Skin epidermis (tissue), 12 donors: ENCODE measurements at regions not wholly inside any gene's neighbourhood (a gene's known extent, or its start where the extent isn't known, plus 50 kb on each side); places are given as distances from the start of the nearest gene placed in this dataset.

Source experiments
- H3K27ac ChIP-seq, 21 experiments: fragments of 200-600 bp; sonication (generic) in 11 of 21; one replicate each; pipeline ENCODE4 v1.5.0; 2020; ENCODE audit warnings: mild to moderate bottlenecking in 3 of 21, inconsistent platforms in 2 of 21, moderate library complexity in 2 of 21
- H3K4me3 ChIP-seq, 7 experiments: fragments of 200-600 bp; sonication (generic) in 2 of 7; one replicate each; pipeline ENCODE4 v1.5.0; 2020; ENCODE audit warnings: inconsistent platforms in 2 of 7, mild to moderate bottlenecking in 2 of 7, moderate library complexity in 1 of 7

GRCh38 chr6:145469021-145469420, 266.3 kb downstream of the EPM2A start:
- Histone ChIP-seq H3K27ac (no peak overlapping the region), H3K4me3 (no peak overlapping the region)

DNA sequence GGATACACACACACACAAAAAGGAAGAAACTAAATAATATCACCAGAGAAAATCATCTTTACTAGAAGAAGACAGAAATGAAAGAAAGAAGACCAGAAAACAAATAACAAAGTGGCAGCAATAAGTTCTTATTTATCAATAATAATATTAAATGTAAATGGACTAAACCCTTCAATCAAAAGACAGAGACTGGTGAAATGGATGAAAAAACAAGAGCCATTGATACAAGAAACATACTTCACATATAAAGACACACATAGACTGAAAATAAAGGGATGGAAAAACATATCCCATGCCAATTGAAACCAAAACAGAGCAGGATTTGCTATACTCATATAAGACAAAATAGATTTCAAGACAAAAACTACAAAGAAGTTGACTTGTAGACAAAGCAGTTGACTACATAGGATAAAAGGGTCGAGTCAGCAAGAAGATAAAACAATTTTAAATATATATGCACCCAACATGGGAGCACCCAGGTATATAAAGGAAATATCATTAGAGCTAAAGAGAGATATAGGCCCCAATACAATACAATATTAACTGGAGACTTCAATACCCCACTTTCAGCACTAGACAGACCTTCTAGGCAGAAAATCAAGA, 259.4 kb downstream of the EPM2A start:
- Histone ChIP-seq H3K4me3 (no peak overlapping the region), H3K27ac (no peak overlapping the region)

DNA sequence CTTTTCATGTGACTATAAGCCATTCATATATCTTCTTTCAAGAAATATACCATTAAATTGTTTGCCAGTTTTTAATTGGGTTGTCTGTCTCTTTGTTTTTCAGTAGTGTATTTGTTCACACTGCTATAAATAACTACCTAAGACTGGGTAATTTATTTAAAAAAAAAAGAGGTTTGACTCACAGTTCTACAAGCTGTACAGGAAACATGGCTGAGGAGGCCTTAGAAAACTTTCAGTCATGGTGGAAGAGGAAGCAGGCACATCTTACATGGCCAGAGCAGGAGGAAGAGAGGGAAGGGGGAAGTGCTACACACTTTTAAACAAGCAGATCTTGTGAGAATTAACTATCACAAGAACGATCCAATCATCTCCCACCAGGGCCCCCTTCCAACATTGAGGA, 255.3 kb downstream of the EPM2A start:
- no peak overlapping the region for H3K27ac ChIP-seq
- no peak overlapping the region for H3K4me3 ChIP-seq

DNA sequence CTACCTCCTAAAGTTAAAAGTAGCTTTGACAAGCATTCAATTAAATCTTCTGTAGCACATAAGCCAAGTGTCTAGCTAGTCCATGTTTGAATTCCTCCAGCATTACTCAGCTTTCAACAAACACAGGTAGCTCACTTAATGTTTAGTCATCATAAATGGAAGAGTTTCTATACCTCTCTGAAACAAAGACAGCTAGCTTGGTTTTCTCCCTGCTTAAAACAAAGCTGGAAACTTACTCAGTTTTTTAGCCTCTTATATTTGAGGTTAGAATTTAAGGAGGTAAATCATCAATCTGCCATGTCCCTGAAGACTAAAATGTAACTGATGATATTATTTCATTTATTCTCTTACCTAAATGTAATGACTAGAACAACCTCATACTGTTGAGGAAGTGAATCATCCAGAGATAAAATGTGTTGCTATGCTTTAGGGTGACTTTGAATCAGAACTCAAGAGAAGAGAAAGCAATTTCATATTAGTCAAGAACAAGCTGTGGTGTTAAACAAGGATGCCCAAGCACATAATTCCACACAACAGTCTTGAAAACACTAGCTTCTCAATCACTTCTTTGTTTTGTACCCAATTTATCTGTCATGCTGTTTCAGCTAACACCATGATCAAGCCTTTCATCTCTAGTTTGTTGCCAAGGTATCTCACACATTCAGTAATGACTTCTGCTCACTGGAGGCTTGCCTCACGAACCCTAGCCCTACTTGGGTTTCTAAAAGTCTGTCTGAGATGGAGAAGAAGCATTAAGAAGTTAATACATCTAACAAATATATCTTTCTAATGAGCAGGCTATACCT, 251.9 kb downstream of the EPM2A start:
- Histone ChIP-seq H3K27ac (no peak overlapping the region), H3K4me3 (no peak overlapping the region)

DNA sequence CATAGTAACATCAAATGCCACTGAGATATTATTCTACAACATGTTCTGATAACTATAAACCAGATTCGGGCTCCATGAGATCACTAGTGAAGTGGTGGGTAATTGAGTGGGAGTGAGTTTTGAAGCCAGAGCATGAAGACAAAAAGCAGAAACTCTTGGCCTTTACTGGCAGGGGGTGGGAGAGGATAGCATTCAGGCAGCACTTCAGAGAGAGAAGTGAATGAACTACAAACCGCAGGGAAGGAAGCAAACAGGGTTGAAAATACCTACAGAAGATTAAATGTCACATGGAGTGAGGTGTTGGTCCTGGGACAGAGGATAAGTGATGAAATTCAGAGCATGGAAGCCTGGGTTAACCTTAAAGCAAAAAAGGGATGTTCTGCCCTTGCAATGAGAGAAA, 250.0 kb downstream of the EPM2A start:
- Histone ChIP-seq H3K27ac (no peak overlapping the region), H3K4me3 (no peak overlapping the region)

GRCh38 chr6:145486306-145486705, 249.0 kb downstream of the EPM2A start:
- Histone ChIP-seq H3K4me3 (no peak overlapping the region), H3K27ac (no peak overlapping the region)

- Histone ChIP-seq H3K27ac (no peak overlapping the region), H3K4me3 (no peak overlapping the region)
Observed at GRCh38 chr6:145489583-145489982, 245.7 kb downstream of the EPM2A start.

DNA sequence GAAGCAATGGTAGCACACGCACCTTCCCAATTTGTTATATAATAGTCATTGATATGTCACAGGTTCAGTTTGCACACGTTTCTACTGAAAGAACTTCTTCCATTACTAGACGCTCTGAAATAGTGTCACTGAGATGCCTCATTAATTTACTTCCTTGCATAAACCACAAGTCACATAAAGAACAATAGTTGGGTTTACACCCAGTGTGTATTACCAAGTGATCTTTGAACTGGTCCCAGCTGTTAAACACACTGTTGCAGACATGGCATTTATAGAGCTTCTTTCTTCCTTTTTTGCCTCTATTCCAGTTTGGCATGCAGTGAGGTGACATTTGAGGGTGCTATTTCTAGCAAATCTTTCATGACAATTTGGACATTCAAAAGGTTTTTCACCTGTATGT, 245.3 kb downstream of the EPM2A start:
- H3K4me3 ChIP-seq, result no peak overlapping the region
- no peak overlapping the region for H3K27ac ChIP-seq

DNA sequence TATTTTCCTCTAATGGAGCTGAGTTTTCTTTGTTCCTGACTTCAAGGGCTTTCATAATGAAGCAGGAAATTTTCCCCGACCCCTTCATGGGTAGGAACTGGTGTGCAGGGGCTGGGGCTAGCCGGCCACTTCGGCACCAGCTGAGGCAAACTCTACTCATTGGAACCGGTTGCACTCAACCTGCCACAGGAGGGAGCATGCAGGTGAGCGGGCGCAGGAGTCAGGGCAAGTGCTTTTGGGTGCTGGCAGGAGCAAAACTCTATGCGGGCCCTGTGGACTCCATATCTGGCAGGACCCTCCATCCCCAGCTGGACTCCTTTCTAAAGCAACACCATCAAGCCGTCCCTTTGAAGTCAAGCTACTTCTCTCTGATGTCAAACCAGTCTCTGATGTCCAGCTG, 244.2 kb downstream of the EPM2A start:
- no peak overlapping the region for H3K4me3 ChIP-seq
- no peak overlapping the region for H3K27ac ChIP-seq

GRCh38 chr6:145497006-145497405, 238.3 kb downstream of the EPM2A start:
- Histone ChIP-seq H3K4me3 (no peak overlapping the region), H3K27ac (no peak overlapping the region)

DNA sequence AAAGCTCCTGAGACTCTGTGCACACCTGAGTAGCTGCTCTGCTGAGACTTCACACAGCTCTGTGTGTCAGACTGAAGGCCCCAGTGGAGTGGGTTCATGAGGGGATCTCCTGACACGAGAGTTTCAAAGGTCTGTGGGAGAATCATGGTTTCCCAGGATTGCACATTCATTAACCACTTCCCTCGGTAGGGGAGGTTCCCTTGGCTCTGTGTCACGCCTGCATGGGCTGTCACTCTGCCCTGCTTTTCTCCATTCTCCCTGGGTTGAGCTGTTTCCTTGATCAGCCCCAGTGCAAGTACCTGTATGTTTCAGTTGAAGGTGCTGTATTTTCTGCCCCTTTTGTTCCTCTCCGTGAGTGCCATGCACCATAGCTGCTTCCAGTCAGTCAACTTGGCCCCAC, 236.9 kb downstream of the EPM2A start:
- Histone ChIP-seq H3K27ac (no peak overlapping the region), H3K4me3 (no peak overlapping the region)

- no peak overlapping the region for H3K27ac ChIP-seq
- H3K4me3 ChIP-seq, result no peak overlapping the region
Observed at GRCh38 chr6:145502416-145502815, 232.9 kb downstream of the EPM2A start.

GRCh38 chr6:145506136-145506535, 229.2 kb downstream of the EPM2A start:
- Histone ChIP-seq H3K4me3 (no peak overlapping the region), H3K27ac (no peak overlapping the region)

GRCh38 chr6:145506565-145506964, 228.8 kb downstream of the EPM2A start:
- Histone ChIP-seq H3K27ac (no peak overlapping the region), H3K4me3 (no peak overlapping the region)

DNA sequence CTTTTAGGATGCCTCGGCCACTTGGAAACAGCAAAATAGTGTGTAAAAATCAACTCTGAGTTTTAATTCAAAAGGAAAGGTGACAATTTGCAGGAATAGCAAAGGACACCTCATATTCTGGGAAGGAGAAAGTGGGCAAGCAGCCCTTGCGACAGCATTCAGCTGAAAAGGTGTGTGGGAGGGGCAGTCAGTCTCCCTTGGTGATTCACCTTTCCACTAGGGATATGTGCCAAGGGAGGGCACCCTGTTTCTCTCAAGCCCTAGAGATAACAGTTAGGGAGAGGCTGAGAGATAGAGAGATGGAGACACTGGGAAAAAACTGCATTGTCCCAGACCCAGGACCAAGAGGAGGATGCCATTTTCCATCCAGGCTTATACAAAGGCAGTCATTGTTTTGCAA, 228.1 kb downstream of the EPM2A start:
- Histone ChIP-seq H3K4me3 (no peak overlapping the region), H3K27ac (no peak overlapping the region)

DNA sequence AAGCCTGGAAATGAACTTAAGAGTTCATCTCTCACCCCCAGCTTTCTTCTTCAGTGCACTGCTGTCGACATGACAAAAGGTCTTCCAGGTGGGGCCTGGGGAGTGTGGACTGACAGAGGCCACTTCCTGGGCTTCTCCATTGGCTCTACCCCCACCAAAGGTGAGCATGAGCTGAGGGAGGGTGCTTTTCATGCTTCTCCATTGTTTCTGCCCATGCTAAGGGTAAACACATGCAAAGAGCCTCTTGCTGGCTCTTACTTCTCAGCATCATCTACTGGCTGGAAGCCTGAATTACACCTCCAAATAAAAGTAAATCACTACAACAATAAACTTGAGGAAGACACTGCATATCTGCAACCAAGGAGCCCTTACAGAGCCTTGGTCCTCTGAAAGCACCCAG, 227.2 kb downstream of the EPM2A start:
- Histone ChIP-seq H3K4me3 (no peak overlapping the region), H3K27ac (no peak overlapping the region)

DNA sequence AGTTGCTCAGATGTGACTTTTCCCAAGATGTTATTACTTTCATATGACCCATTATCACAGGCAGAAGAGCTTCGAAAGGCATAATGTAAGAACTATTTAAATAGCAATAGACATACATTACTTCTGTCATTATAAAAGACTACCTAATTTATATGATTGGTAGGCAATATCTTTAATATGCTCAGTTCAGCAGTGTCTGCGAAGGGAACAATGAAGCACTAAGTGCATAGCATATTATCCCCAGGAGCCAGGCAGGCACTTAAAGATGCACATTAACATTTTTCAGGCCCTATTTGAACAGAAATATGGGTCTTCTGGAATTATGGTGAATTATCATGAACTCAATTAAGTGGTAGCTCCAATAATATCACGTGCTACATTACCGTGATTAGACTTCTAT, 217.8 kb downstream of the EPM2A start:
- H3K27ac ChIP-seq, result no peak overlapping the region
- no peak overlapping the region for H3K4me3 ChIP-seq

GRCh38 chr6:145525038-145525437, 210.3 kb downstream of the EPM2A start:
- no peak overlapping the region for H3K4me3 ChIP-seq
- no peak overlapping the region for H3K27ac ChIP-seq

DNA sequence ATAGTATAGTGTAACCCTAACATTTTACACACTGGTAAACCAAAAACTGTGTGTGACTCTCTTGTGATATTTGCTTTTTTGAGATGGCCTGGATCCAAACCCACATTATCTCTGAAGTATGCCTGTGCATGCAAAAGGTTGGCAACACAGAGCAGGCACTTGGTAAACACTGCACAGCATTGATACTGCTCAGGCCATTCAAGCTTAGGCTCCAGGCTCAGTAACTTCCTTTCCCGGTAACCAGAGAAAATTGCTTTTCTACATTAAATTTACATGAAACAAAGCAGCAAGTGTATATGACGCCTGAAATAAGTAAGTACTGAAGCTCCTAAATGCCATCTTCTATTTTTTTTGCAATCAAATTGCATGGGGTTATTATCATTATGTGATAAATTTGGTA, 205.7 kb downstream of the EPM2A start:
- Histone ChIP-seq H3K4me3 (no peak overlapping the region), H3K27ac (no peak overlapping the region)

DNA sequence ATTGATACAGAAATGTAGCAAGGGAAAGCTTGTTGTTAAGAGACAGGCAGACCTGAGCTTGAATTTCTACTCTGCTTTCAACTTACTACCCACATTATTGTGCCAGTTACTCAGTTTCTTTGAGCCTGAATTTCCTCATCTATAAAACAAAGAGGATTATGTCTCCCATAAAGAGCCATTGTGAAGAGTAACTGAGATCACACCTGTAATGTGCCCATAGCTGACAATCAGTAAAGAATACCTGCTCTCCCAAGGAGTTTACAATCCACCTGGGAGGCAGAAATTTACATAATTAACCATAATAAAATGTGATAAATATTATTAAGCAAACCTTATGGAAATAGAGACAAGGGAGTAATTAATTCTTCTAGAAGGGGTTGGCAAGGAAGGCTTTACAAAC, 204.9 kb downstream of the EPM2A start:
- H3K4me3 ChIP-seq, result no peak overlapping the region
- no peak overlapping the region for H3K27ac ChIP-seq

- no peak overlapping the region for H3K27ac ChIP-seq
- H3K4me3 ChIP-seq, result no peak overlapping the region
Observed at GRCh38 chr6:145531032-145531431, 204.3 kb downstream of the EPM2A start.

DNA sequence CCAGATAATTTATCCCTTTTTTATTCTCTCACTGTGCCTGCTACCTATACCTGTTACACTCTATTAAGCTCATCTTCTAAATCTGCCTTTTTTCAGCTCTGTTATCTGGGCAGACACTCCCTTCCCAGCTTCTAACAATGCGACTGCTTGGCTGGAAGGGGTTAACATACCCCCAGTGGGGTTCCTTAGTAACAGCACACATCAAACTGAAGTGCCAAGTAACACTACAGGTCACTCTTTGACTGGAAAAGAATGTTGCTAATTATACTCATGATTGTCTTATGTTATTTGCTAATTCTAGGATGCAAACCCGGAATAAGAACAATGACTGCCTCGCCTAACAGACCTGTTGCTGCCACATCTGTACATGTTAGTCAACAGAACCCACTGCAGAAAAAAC, 203.5 kb downstream of the EPM2A start:
- Histone ChIP-seq H3K4me3 (no peak overlapping the region), H3K27ac (no peak overlapping the region)
